CD14-positive monocyte (primary cell): ENCODE measurements at regions not wholly inside any gene's neighbourhood (a gene's known extent, or its start where the extent isn't known, plus 50 kb on each side); places are given as distances from the start of the nearest gene placed in this dataset.

ENCODE experiments used
- DNase-seq, 3 donors: peaks; one replicate each; pipeline ENCODE4 v3.0.0-alpha.2; 2011 to 2022
- H2AFZ ChIP-seq: 2 replicates; pipeline ENCODE4 v1.6.0; 2012; ENCODE audit warnings: mild to moderate bottlenecking, low read depth, low read length, inconsistent platforms; ENCODE audit not compliant: insufficient read depth, poor library complexity, severe bottlenecking
- H3K27ac ChIP-seq, 2 donors: 1 replicate in 1 of 2; 2 replicates in 1 of 2; pipeline ENCODE4 v1.5.1; 2012 to 2013; ENCODE audit warnings: low read length in 2 of 2, control low read depth in 1 of 2, inconsistent platforms in 1 of 2, low read depth in 1 of 2, mild to moderate bottlenecking in 1 of 2
- H3K27me3 ChIP-seq, 2 donors: one replicate each; pipeline versions ENCODE4 v1.6.0 to v1.6.1; 2011 to 2013; ENCODE audit warnings: low read length in 2 of 2; ENCODE audit not compliant: control insufficient read depth in 2 of 2, insufficient read depth in 2 of 2
- H3K36me3 ChIP-seq, 2 donors: replicated peaks in 1 of 2; 1 replicate in 1 of 2; 2 replicates in 1 of 2; pipeline versions ENCODE4 v1.5.1 to v1.6.1; 2012 to 2013; ENCODE audit warnings: low read length in 2 of 2, control low read depth in 1 of 2, inconsistent platforms in 1 of 2, mild to moderate bottlenecking in 1 of 2; ENCODE audit not compliant: insufficient read depth in 2 of 2, control insufficient read depth in 1 of 2
- H3K4me1 ChIP-seq, 2 donors: 1 replicate in 1 of 2; 2 replicates in 1 of 2; pipeline versions ENCODE4 v1.5.1 to v1.6.1; 2012 to 2013; ENCODE audit warnings: low read length in 2 of 2, control low read depth in 1 of 2, inconsistent platforms in 1 of 2, mild to moderate bottlenecking in 1 of 2, moderate library complexity in 1 of 2; ENCODE audit not compliant: insufficient read depth in 2 of 2, control insufficient read depth in 1 of 2
- H3K4me2 ChIP-seq: replicated peaks from 2 replicates; pipeline ENCODE3; 2012; ENCODE audit warnings: low read length, moderate library complexity, mild to moderate bottlenecking; ENCODE audit not compliant: poor library complexity, severe bottlenecking; ENCODE audit errors: extremely low read depth
- H3K4me3 ChIP-seq, 3 experiments: fragments of 200-600 bp in 1 of 3; sonication (generic) in 1 of 3; replicated peaks in 1 of 3; 1 replicate in 2 of 3; 2 replicates in 1 of 3; pipeline ENCODE4 v1.5.1; 2011 to 2013; ENCODE audit warnings: low read length in 3 of 3, mild to moderate bottlenecking in 3 of 3, control low read depth in 2 of 3, low read depth in 2 of 3, inconsistent platforms in 1 of 3, moderate library complexity in 1 of 3
- H3K79me2 ChIP-seq: 2 replicates; pipeline ENCODE4 v1.6.0; 2012; ENCODE audit warnings: mild to moderate bottlenecking, control low read depth, inconsistent platforms, low read length, moderate library complexity; ENCODE audit not compliant: insufficient read depth
- H3K9ac ChIP-seq: 2 replicates; pipeline ENCODE4 v1.6.0; 2017; ENCODE audit warnings: low read length, mild to moderate bottlenecking; ENCODE audit not compliant: insufficient read depth, poor library complexity, severe bottlenecking
- H3K9me3 ChIP-seq, 2 donors: replicated peaks in 1 of 2; 1 replicate in 1 of 2; 2 replicates in 1 of 2; pipeline versions ENCODE4 v1.5.1 to v1.6.1; 2012 to 2013; ENCODE audit warnings: low read length in 2 of 2, control low read depth in 1 of 2; ENCODE audit not compliant: control insufficient read depth in 1 of 2, insufficient read depth in 1 of 2
- H4K20me1 ChIP-seq: 2 replicates; pipeline ENCODE4 v1.6.0; 2012; ENCODE audit warnings: mild to moderate bottlenecking, low read length, control low read depth, moderate library complexity; ENCODE audit not compliant: insufficient read depth
- H3K27ac Mint-ChIP-seq, 7 donors: one replicate each; pipeline ENCODE4 v1.8.0; 2020; ENCODE audit warnings: mild to moderate bottlenecking in 7 of 7, mixed read lengths in 7 of 7, moderate library complexity in 6 of 7, inconsistent platforms in 2 of 7
- H3K27me3 Mint-ChIP-seq, 3 donors: one replicate each; pipeline ENCODE4 v1.8.0; 2021 to 2022; ENCODE audit warnings: low read depth in 3 of 3, mild to moderate bottlenecking in 3 of 3, mixed read lengths in 3 of 3, moderate library complexity in 3 of 3, inconsistent platforms in 1 of 3
- H3K36me3 Mint-ChIP-seq, 2 donors: one replicate each; pipeline ENCODE4 v1.8.0; 2020; ENCODE audit warnings: mixed read lengths in 2 of 2, inconsistent platforms in 1 of 2, mild to moderate bottlenecking in 1 of 2
- H3K4me1 Mint-ChIP-seq: one replicate; pipeline ENCODE4 v1.8.0; 2020; ENCODE audit warnings: mild to moderate bottlenecking, mixed read lengths
- H3K4me3 Mint-ChIP-seq, 2 donors: one replicate each; pipeline ENCODE4 v1.8.0; 2020; ENCODE audit warnings: mild to moderate bottlenecking in 2 of 2, mixed read lengths in 2 of 2, moderate library complexity in 1 of 2
- H3K9me3 Mint-ChIP-seq, 7 donors: one replicate each; pipeline ENCODE4 v1.8.0; 2020 to 2022; ENCODE audit warnings: mixed read lengths in 7 of 7, mild to moderate bottlenecking in 6 of 7, moderate library complexity in 6 of 7, inconsistent platforms in 2 of 7
- WGBS: methylation state at CpG from one replicate; pipeline ENCODE4 v1.1.5; 2013; ENCODE audit warnings: missing lambda C conversion rate; ENCODE audit not compliant: insufficient coverage; 5-methylcytosine and 5-hydroxymethylcytosine counted together
- intact Hi-C, 2 donors: fragments of 100-400 bp; cut with micrococcal nuclease; formaldehyde crosslinking; loops; one replicate each; pipeline versions ENCODE4 v1.15.0 to v1.15.1; 2023
- TF ChIP-seq, protein P1 (sequence below): fragments of 200-600 bp; IDR thresholded peaks from one replicate; pipeline ENCODE4 v1.8.0; 2022; ENCODE audit warnings: antibody characterized with exemption, mild to moderate bottlenecking

DNA sequence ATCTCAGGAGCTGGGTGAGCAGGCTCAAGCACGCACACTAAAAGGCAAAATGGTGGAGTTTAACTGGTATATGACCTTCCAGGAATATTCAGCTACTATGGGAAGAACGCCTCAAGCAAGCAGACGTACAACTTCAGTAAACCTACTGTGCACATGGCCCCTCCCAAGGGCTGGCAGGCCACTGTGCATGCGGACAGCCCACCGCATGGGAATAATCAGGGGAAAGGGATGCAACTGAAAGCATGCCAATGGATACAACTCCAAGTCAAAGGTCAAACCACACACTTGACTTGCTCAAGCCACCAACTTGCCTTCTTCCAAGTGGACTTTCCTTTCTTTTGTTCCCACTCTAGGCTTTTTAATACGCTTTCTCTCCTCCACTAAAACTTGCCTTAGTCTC is 121.6 kb upstream of the SNTG2 start:
- Mint-ChIP-seq H3K36me3 (no peaks in the 10 kb centered on the region), H3K4me3 (no peak overlapping the region), H3K27ac (peak overlapping the region in 1 of 7 donors; percentile 64), H3K4me1 (peaks cover 37% of the 10 kb centered on the region), H3K9me3 (peaks cover 0 to 5% (median 3%) of the 10 kb centered on the region in 7 donors), H3K27me3 (peaks cover 3 to 10% (median 5%) of the 10 kb centered on the region in 3 donors)
- Histone ChIP-seq H2AFZ (no peak overlapping the region), H3K9me3 (no peaks in the 10 kb centered on the region), H4K20me1 (no peaks in the 10 kb centered on the region), H3K79me2 (no peaks in the 10 kb centered on the region), H3K4me2 (no peak overlapping the region), H3K36me3 (no peaks in the 10 kb centered on the region), H3K27me3 (no peaks in the 10 kb centered on the region), H3K4me3 (no peak overlapping the region), H3K27ac (no peak overlapping the region), H3K4me1 (peaks cover 47 to 51% of the 10 kb centered on the region in 2 donors), H3K9ac (no peak overlapping the region)
- TF ChIP-seq, protein P1, sequence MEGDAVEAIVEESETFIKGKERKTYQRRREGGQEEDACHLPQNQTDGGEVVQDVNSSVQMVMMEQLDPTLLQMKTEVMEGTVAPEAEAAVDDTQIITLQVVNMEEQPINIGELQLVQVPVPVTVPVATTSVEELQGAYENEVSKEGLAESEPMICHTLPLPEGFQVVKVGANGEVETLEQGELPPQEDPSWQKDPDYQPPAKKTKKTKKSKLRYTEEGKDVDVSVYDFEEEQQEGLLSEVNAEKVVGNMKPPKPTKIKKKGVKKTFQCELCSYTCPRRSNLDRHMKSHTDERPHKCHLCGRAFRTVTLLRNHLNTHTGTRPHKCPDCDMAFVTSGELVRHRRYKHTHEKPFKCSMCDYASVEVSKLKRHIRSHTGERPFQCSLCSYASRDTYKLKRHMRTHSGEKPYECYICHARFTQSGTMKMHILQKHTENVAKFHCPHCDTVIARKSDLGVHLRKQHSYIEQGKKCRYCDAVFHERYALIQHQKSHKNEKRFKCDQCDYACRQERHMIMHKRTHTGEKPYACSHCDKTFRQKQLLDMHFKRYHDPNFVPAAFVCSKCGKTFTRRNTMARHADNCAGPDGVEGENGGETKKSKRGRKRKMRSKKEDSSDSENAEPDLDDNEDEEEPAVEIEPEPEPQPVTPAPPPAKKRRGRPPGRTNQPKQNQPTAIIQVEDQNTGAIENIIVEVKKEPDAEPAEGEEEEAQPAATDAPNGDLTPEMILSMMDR: no peak
- intact Hi-C loops: no loop called here
- WGBS: 100% methylated on average over 5 of the region's 6 CpGs
- no peak for DNase-seq

DNA sequence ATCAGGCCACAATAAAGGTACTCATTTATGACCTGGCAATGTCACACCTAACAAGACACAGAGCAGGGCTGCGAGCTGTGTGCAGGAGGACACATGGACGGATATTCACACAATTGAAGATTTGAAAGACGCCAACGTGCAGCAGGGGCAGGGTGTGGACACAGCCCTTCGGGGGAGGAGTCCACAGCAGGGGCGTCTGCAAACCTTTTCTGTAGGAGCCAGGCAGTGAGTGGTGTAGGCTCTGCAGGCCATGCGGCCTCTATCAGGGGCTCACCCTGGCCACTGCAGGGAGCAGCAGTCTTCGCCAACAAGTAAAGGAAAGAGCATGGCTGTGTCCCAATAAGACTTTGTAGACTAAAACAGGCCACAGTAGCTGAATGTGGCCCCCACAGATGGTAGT is 125.7 kb upstream of the SNTG2 start:
- TF ChIP-seq, protein P1: no peak
- Histone ChIP-seq H2AFZ (no peak overlapping the region), H3K79me2 (no peaks in the 10 kb centered on the region), H3K27ac (no peak overlapping the region), H3K4me2 (no peak overlapping the region), H3K4me1 (peaks cover 10 to 16% of the 10 kb centered on the region in 2 donors), H3K27me3 (no peaks in the 10 kb centered on the region), H3K36me3 (no peaks in the 10 kb centered on the region), H3K9me3 (peaks cover 5 to 10% of the 10 kb centered on the region in 2 donors), H4K20me1 (no peaks in the 10 kb centered on the region), H3K4me3 (no peak overlapping the region), H3K9ac (no peak overlapping the region)
- DNase-seq: no peak
- intact Hi-C loops: no loop called here
- Mint-ChIP-seq H3K4me1 (peaks cover 7% of the 10 kb centered on the region), H3K9me3 (peaks cover 2 to 20% (median 4%) of the 10 kb centered on the region in 7 donors), H3K27me3 (peaks cover 0 to 8% (median 5%) of the 10 kb centered on the region in 3 donors), H3K4me3 (no peak overlapping the region), H3K36me3 (no peaks in the 10 kb centered on the region), H3K27ac (peak overlapping the region in 1 of 7 donors; percentile 29)
- WGBS: 91% methylated on average over 7 of the region's 8 CpGs
